RWPE2 (cell line): ENCODE measurements at regions not wholly inside any gene's neighbourhood (a gene's known extent, or its start where the extent isn't known, plus 50 kb on each side); places are given as distances from the start of the nearest gene placed in this dataset.

ENCODE experiments used
- ATAC-seq: fragments of 200-7000 bp; cut with Tn5 transposase; 3 replicates; pipeline ENCODE4 v1.9.1; 2021; ENCODE audit warnings: low read depth
- DNase-seq: peaks from one replicate; pipeline ENCODE4 v3.0.0-alpha.2; 2020; ENCODE audit warnings: low spot score
- H3K27ac ChIP-seq: fragments of 450-650 bp; 2 replicates; pipeline ENCODE4 v1.5.1; 2017; ENCODE audit warnings: mild to moderate bottlenecking; ENCODE audit not compliant: poor library complexity, severe bottlenecking
- H3K27me3 ChIP-seq: fragments of 250-450 bp; sonication (Bioruptor Pico); 2 replicates; pipeline ENCODE4 v1.5.1; 2021; ENCODE audit warnings: mild to moderate bottlenecking, moderate library complexity; ENCODE audit not compliant: insufficient read depth, poor library complexity, severe bottlenecking
- H3K36me3 ChIP-seq: fragments of 250-450 bp; sonication (Bioruptor Pico); 2 replicates; pipeline ENCODE4 v1.5.1; 2020; ENCODE audit warnings: low read depth, mild to moderate bottlenecking, moderate library complexity
- H3K4me1 ChIP-seq: fragments of 250-450 bp; sonication (Bioruptor Pico); 2 replicates; pipeline ENCODE4 v1.5.1; 2021; ENCODE audit warnings: mild to moderate bottlenecking, moderate library complexity; ENCODE audit not compliant: insufficient read depth, poor library complexity, severe bottlenecking
- H3K4me3 ChIP-seq: fragments of 250-450 bp; sonication (Bioruptor Pico); 2 replicates; pipeline ENCODE4 v1.5.1; 2021; ENCODE audit warnings: mild to moderate bottlenecking, moderate library complexity; ENCODE audit not compliant: severe bottlenecking
- H3K9me3 ChIP-seq: fragments of 250-450 bp; sonication (Bioruptor Pico); 2 replicates; pipeline ENCODE4 v1.5.1; 2021; ENCODE audit warnings: mild to moderate bottlenecking, moderate library complexity; ENCODE audit not compliant: severe bottlenecking
- TF ChIP-seq, protein P1 (sequence below): fragments of 450-650 bp; IDR thresholded peaks from one replicate; pipeline ENCODE4 v1.5.1; 2017; ENCODE audit warnings: mild to moderate bottlenecking, moderate library complexity; ENCODE audit not compliant: poor library complexity, severe bottlenecking

DNA sequence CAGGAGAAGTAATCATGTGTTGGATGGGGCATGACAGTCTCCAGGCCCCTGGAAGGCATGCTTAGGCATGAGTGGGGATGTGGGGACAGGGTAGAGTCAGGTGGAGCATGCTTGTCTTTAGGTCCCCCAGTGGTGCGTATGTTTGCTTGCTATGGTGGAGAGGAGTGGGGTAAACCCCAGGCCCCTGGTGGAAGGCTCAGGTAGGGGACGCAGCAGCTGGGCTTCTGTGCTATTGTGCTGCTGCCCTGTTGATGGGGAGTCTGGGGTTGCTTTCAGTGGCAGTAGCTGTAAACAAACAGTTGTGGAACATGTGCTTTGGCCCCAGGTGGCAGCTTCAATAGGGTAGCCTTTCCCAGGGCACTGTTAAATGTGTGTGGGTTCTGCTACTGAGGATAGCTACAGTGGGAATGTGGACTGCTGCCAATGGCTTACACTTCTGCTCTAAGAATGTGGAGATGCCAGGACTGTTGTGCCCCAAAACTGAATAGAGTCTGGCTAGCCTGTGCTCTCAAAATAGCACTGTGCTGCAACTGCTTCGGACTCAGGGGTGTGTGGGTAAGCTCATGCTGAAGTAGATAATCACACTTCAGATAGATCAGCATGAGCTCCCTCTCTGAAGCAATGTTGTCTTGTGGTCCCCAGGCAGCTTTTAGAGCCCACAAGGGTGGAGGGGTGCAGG lies 1257.3 kb downstream of the DIAPH3 start:
- DNase-seq (no peak), ATAC-seq (no peak)
- H3K4me3 ChIP-seq, result no peak overlapping the region
- TF ChIP-seq, protein P1, sequence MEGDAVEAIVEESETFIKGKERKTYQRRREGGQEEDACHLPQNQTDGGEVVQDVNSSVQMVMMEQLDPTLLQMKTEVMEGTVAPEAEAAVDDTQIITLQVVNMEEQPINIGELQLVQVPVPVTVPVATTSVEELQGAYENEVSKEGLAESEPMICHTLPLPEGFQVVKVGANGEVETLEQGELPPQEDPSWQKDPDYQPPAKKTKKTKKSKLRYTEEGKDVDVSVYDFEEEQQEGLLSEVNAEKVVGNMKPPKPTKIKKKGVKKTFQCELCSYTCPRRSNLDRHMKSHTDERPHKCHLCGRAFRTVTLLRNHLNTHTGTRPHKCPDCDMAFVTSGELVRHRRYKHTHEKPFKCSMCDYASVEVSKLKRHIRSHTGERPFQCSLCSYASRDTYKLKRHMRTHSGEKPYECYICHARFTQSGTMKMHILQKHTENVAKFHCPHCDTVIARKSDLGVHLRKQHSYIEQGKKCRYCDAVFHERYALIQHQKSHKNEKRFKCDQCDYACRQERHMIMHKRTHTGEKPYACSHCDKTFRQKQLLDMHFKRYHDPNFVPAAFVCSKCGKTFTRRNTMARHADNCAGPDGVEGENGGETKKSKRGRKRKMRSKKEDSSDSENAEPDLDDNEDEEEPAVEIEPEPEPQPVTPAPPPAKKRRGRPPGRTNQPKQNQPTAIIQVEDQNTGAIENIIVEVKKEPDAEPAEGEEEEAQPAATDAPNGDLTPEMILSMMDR, result no peak
- H3K4me1 ChIP-seq, result no peaks in the 10 kb centered on the region
- no peaks in the 10 kb centered on the region for H3K9me3 ChIP-seq
- peaks cover 5% of the 10 kb centered on the region for H3K27me3 ChIP-seq
- no peaks in the 10 kb centered on the region for H3K36me3 ChIP-seq
- no peak overlapping the region for H3K27ac ChIP-seq

DNA sequence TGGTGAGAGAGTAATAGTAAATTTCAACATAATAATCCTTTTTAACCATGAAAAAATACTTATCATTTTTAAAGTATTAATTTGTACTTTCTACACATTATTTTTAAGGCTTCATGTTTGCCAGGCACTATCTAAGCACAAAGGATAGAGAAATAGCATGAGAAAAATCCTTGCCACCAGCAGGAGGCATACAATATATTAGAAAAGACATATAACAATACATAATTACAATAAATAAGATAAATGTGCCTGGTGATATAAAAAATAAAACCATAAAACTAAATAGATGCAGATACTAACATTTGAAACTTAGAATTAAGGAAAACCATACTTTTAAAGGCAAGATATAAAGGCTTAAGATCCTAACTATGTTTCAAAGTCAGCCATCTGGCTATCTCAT lies 1256.4 kb downstream of the DIAPH3 start:
- Histone ChIP-seq H3K27ac (no peak overlapping the region), H3K36me3 (no peaks in the 10 kb centered on the region), H3K27me3 (peaks cover 5% of the 10 kb centered on the region), H3K9me3 (no peaks in the 10 kb centered on the region), H3K4me3 (no peak overlapping the region), H3K4me1 (no peaks in the 10 kb centered on the region)
- TF ChIP-seq, protein P1, result no peak
- DNase-seq (no peak), ATAC-seq (no peak)

DNA sequence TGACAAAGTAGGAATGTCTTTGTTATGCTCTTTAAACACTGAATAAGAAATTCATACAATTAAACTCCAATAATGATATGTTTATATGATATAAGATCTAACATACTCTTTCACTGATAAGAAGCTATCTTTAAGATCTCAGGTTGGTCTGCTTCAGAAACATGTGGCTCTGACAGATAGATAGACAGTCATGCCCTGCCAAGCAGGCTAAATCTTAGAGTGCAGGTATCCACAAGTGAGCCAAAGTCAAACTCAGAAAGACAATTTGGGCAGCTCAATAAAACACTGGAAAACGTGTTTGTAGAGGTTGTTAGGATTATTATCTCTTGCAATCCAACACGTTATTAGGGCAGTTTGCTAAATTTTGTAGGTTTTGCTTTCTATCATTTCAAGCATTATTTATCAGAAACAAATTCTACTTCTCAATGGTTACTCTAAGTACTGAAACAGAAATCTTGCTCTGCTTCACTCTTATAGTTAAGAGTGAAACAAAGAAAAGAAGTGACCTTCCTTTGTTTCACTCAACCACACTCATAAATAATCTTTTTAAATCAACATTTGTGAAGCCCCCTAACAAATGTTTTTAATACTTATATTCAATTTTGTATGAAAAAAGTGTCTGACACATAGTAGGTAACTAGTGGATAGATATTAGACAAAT lies 1255.6 kb downstream of the DIAPH3 start:
- no peak for ATAC-seq
- DNase-seq, result no peak
- Histone ChIP-seq H3K4me1 (no peaks in the 10 kb centered on the region), H3K4me3 (no peak overlapping the region), H3K27me3 (peaks cover 5% of the 10 kb centered on the region), H3K27ac (no peak overlapping the region), H3K36me3 (no peaks in the 10 kb centered on the region), H3K9me3 (no peaks in the 10 kb centered on the region)
- TF ChIP-seq, protein P1, result no peak

DNA sequence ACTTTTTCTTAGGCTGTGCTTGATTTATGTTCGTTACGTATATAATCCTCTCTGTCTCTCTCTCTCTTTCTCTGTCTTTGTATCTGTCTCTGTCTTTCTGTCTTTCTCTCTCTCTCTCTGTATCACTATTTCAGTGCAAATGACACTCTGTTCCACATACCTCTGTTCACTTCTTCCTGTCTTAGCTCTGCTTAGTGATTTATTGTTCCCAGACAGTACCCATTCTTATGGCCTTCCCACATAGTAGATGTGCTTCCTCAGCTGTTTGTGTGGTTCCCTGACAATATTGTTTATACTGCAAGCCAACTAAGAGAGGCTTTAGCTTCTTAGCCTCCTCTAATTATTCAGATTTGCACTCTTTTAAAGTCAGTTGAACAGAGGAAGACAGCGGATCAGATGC lies 1244.2 kb downstream of the DIAPH3 start:
- Histone ChIP-seq H3K27ac (no peak overlapping the region), H3K36me3 (no peaks in the 10 kb centered on the region), H3K9me3 (no peaks in the 10 kb centered on the region), H3K27me3 (no peaks in the 10 kb centered on the region), H3K4me1 (no peaks in the 10 kb centered on the region), H3K4me3 (no peak overlapping the region)
- ATAC-seq (no peak), DNase-seq (no peak)
- TF ChIP-seq, protein P1, result no peak

DNA sequence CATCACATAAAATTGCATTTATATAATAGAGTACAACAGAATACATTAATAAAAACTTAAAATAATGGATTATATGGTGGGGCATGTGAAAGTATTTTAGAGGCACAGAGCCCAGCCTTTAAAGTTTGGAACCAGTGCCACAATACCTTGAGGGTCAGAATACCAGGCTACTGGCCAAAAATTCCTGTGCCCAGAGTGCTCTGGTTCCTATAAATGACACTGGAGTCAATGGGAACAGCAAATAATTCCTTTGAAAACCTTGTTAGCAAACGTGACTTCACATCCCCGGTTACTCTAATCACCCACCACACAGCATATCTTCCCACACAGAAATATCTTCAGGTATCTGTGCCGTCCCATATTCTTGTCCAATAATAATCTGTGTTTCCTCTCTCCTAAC lies 1242.6 kb downstream of the DIAPH3 start:
- TF ChIP-seq, protein P1, result no peak

More for the DNA sequence above, 1242.6 kb downstream of the DIAPH3 start:
- DNase-seq (no peak), ATAC-seq (no peak)
- Histone ChIP-seq H3K4me1 (no peaks in the 10 kb centered on the region), H3K36me3 (no peaks in the 10 kb centered on the region), H3K4me3 (no peak overlapping the region), H3K9me3 (no peaks in the 10 kb centered on the region), H3K27ac (no peak overlapping the region), H3K27me3 (no peaks in the 10 kb centered on the region)
